Muscle layer of colon (tissue), 2 donors: ENCODE measurements at regions not wholly inside any gene's neighbourhood (a gene's known extent, or its start where the extent isn't known, plus 50 kb on each side); places are given as distances from the start of the nearest gene placed in this dataset.
"Not testable (repeated sequence)": the region's sequence is repeated elsewhere in the genome, so short reads cannot be mapped to it uniquely, and the experiment has no call there.

ENCODE experiments used
- H3K27ac ChIP-seq: one replicate; pipeline ENCODE4 v1.7.0; 2013; ENCODE audit warnings: low read depth, mild to moderate bottlenecking, low read length, moderate library complexity
- H3K27me3 ChIP-seq, 2 donors: one replicate each; pipeline ENCODE4 v1.7.0; 2013; ENCODE audit warnings: low read length in 2 of 2, mild to moderate bottlenecking in 2 of 2; ENCODE audit not compliant: insufficient read depth in 2 of 2, control insufficient read depth in 1 of 2
- H3K36me3 ChIP-seq: one replicate; pipeline ENCODE4 v1.7.0; 2013; ENCODE audit warnings: mild to moderate bottlenecking, low read length; ENCODE audit not compliant: insufficient read depth
- H3K4me1 ChIP-seq: one replicate; pipeline ENCODE4 v1.7.0; 2013; ENCODE audit warnings: mild to moderate bottlenecking, low read length; ENCODE audit not compliant: insufficient read depth
- H3K4me3 ChIP-seq, 2 donors: one replicate each; pipeline ENCODE4 v1.7.0; 2013; ENCODE audit warnings: low read length in 2 of 2, low read depth in 1 of 2, mild to moderate bottlenecking in 1 of 2, moderate library complexity in 1 of 2
- H3K9ac ChIP-seq: one replicate; pipeline ENCODE4 v1.7.0; 2013; ENCODE audit warnings: low read length
- H3K9me3 ChIP-seq: one replicate; pipeline ENCODE4 v1.7.0; 2013; ENCODE audit warnings: mild to moderate bottlenecking, low read length
- donor health status: abdominal sarcoma.
- donor health status: Adenocarcinoma of cecum.

- H3K9ac ChIP-seq, H3K27ac ChIP-seq, H3K4me1 ChIP-seq, H3K4me3 ChIP-seq, H3K9me3 ChIP-seq, H3K27me3 ChIP-seq, H3K36me3 ChIP-seq: not testable (repeated sequence)
Measured at GRCh38 chr4:3632794-3633193, 100.6 kb upstream of the LRPAP1 start.

GRCh38 chr4:3631544-3632266, 99.5 kb upstream of the LRPAP1 start:
- H3K27ac ChIP-seq, H3K27me3 ChIP-seq: not testable (repeated sequence)

GRCh38 chr4:3630598-3631543, 98.6 kb upstream of the LRPAP1 start:
- no peaks in the 10 kb centered on the region for H3K9me3 ChIP-seq
- no peak overlapping the region for H3K4me3 ChIP-seq
- peaks cover 0 to 4% of the 10 kb centered on the region in 2 donors for H3K27me3 ChIP-seq
- no peak overlapping the region for H3K27ac ChIP-seq
- no peaks in the 10 kb centered on the region for H3K36me3 ChIP-seq
- H3K4me1 ChIP-seq: no peaks in the 10 kb centered on the region
- no peak overlapping the region for H3K9ac ChIP-seq

More at GRCh38 chr4:3631544-3632266, 99.5 kb upstream of the LRPAP1 start:
- H3K4me1 ChIP-seq, H3K36me3 ChIP-seq, H3K9ac ChIP-seq, H3K4me3 ChIP-seq, H3K9me3 ChIP-seq: not testable (repeated sequence)

- no peak overlapping the region for H3K4me3 ChIP-seq
- no peak overlapping the region for H3K27ac ChIP-seq
- peaks cover 0 to 4% of the 10 kb centered on the region in 2 donors for H3K27me3 ChIP-seq
- no peaks in the 10 kb centered on the region for H3K36me3 ChIP-seq
- H3K9me3 ChIP-seq: no peaks in the 10 kb centered on the region
- H3K4me1 ChIP-seq: no peaks in the 10 kb centered on the region
- no peak overlapping the region for H3K9ac ChIP-seq
Measured at GRCh38 chr4:3630136-3630597, 97.9 kb upstream of the LRPAP1 start.

GRCh38 chr4:3629665-3630064, 97.4 kb upstream of the LRPAP1 start:
- peaks cover 0 to 4% of the 10 kb centered on the region in 2 donors for H3K27me3 ChIP-seq

GRCh38 chr4:3629176-3629575, 97.0 kb upstream of the LRPAP1 start:
- H3K4me3 ChIP-seq, H3K27ac ChIP-seq, H3K9me3 ChIP-seq, H3K27me3 ChIP-seq, H3K4me1 ChIP-seq, H3K36me3 ChIP-seq, H3K9ac ChIP-seq: not testable (repeated sequence)

More at GRCh38 chr4:3629665-3630064, 97.4 kb upstream of the LRPAP1 start:
- Histone ChIP-seq H3K4me1 (no peaks in the 10 kb centered on the region), H3K36me3 (no peaks in the 10 kb centered on the region), H3K27ac (no peak overlapping the region), H3K9me3 (no peaks in the 10 kb centered on the region), H3K9ac (no peak overlapping the region), H3K4me3 (no peak overlapping the region)

GRCh38 chr4:3628868-3629175, 96.6 kb upstream of the LRPAP1 start:
- H3K4me3 ChIP-seq: no peak overlapping the region
- H3K9ac ChIP-seq: no peak overlapping the region
- peaks cover 0 to 4% of the 10 kb centered on the region in 2 donors for H3K27me3 ChIP-seq
- no peaks in the 10 kb centered on the region for H3K36me3 ChIP-seq
- H3K4me1 ChIP-seq: no peaks in the 10 kb centered on the region
- H3K9me3 ChIP-seq: no peaks in the 10 kb centered on the region
- no peak overlapping the region for H3K27ac ChIP-seq

- not testable (repeated sequence) for H3K27me3 ChIP-seq, H3K9me3 ChIP-seq
Measured at GRCh38 chr4:3627967-3628867, 96.0 kb upstream of the LRPAP1 start.

GRCh38 chr4:3627456-3627855, 95.2 kb upstream of the LRPAP1 start:
- H3K27me3 ChIP-seq, H3K27ac ChIP-seq, H3K9ac ChIP-seq, H3K36me3 ChIP-seq, H3K4me3 ChIP-seq, H3K4me1 ChIP-seq, H3K9me3 ChIP-seq: not testable (repeated sequence)

More at GRCh38 chr4:3627967-3628867, 96.0 kb upstream of the LRPAP1 start:
- not testable (repeated sequence) for H3K9ac ChIP-seq, H3K4me3 ChIP-seq, H3K36me3 ChIP-seq, H3K4me1 ChIP-seq, H3K27ac ChIP-seq

- H3K4me1 ChIP-seq, H3K9ac ChIP-seq, H3K9me3 ChIP-seq, H3K27me3 ChIP-seq, H3K27ac ChIP-seq, H3K4me3 ChIP-seq, H3K36me3 ChIP-seq: not testable (repeated sequence)
Measured at GRCh38 chr4:3626131-3626884, 94.1 kb upstream of the LRPAP1 start.
